ENCODE measurements at regions not wholly inside any gene's neighbourhood (a gene's known extent, or its start where the extent isn't known, plus 50 kb on each side); places are given as distances from the start of the nearest gene placed in this dataset.

GRCh38 chr14:42110167-42110566 lies 503.5 kb downstream of the LRFN5 start:
- Mint-ChIP-seq H3K9me3 (ENCODE audit: unreplicated experiment) (peaks cover 10% of the 10 kb centered on the region), H3K4me1 (ENCODE audit: low read depth, unreplicated experiment) (no peaks in the 10 kb centered on the region), H3K36me3 (ENCODE audit: unreplicated experiment) (peaks cover 6% of the 10 kb centered on the region), H3K4me3 (ENCODE audit: unreplicated experiment) (no peak overlapping the region), H3K27me3 (ENCODE audit: unreplicated experiment) (no peaks in the 10 kb centered on the region), H3K27ac (ENCODE audit: unreplicated experiment) (no peak overlapping the region)
- no peak for DNase-seq
- TF ChIP-seq, protein P1, sequence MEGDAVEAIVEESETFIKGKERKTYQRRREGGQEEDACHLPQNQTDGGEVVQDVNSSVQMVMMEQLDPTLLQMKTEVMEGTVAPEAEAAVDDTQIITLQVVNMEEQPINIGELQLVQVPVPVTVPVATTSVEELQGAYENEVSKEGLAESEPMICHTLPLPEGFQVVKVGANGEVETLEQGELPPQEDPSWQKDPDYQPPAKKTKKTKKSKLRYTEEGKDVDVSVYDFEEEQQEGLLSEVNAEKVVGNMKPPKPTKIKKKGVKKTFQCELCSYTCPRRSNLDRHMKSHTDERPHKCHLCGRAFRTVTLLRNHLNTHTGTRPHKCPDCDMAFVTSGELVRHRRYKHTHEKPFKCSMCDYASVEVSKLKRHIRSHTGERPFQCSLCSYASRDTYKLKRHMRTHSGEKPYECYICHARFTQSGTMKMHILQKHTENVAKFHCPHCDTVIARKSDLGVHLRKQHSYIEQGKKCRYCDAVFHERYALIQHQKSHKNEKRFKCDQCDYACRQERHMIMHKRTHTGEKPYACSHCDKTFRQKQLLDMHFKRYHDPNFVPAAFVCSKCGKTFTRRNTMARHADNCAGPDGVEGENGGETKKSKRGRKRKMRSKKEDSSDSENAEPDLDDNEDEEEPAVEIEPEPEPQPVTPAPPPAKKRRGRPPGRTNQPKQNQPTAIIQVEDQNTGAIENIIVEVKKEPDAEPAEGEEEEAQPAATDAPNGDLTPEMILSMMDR (IDR thresholded peaks at IDR 0.05; ENCODE audit: partially characterized antibody, unreplicated experiment): peak; percentile 52

DNA sequence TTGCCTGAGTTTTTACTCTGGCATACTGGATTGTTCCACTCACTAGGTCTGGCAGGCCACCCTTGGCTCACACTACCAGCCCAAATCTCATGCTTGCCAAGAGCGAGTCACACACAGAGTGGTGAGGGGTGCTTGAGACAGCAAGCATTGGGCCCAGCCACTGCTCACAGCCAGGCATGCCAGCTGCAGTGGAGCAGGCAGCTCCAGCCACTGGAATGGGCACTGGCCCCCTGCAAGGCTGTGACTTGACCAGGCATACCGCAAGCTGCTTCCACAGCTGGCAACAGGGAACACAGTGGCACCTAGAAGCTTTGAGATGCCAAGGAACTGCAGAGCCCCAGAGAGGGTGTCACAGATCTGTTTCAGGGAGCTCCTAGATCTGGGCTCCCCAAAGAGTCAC lies 488.5 kb downstream of the LRFN5 start:
- H3K4me3 Mint-ChIP-seq (ENCODE audit: unreplicated experiment): no peak overlapping the region
- no peaks in the 10 kb centered on the region for H3K27me3 Mint-ChIP-seq (ENCODE audit: unreplicated experiment)
- no peak for DNase-seq
- no peak overlapping the region for H3K27ac Mint-ChIP-seq (ENCODE audit: unreplicated experiment)
- H3K36me3 Mint-ChIP-seq (ENCODE audit: unreplicated experiment): no peaks in the 10 kb centered on the region
- no peaks in the 10 kb centered on the region for H3K4me1 Mint-ChIP-seq (ENCODE audit: low read depth, unreplicated experiment)
- peaks cover 3% of the 10 kb centered on the region for H3K9me3 Mint-ChIP-seq (ENCODE audit: unreplicated experiment)
- TF ChIP-seq, protein P1 (IDR thresholded peaks at IDR 0.05; ENCODE audit: partially characterized antibody, unreplicated experiment): no peak

- no peaks in the 10 kb centered on the region for H3K4me1 Mint-ChIP-seq (ENCODE audit: low read depth, unreplicated experiment)
- TF ChIP-seq, protein P1 (IDR thresholded peaks at IDR 0.05; ENCODE audit: partially characterized antibody, unreplicated experiment): no peak
- H3K27me3 Mint-ChIP-seq (ENCODE audit: unreplicated experiment): no peaks in the 10 kb centered on the region
- DNase-seq: no peak
- H3K9me3 Mint-ChIP-seq (ENCODE audit: unreplicated experiment): peaks cover 3% of the 10 kb centered on the region
- H3K36me3 Mint-ChIP-seq (ENCODE audit: unreplicated experiment): no peaks in the 10 kb centered on the region
- H3K4me3 Mint-ChIP-seq (ENCODE audit: unreplicated experiment): no peak overlapping the region
- H3K27ac Mint-ChIP-seq (ENCODE audit: unreplicated experiment): no peak overlapping the region
Measured at GRCh38 chr14:42090122-42090521, 483.4 kb downstream of the LRFN5 start.

GRCh38 chr14:42079911-42080310 lies 473.2 kb downstream of the LRFN5 start:
- Mint-ChIP-seq H3K27ac (ENCODE audit: unreplicated experiment) (no peak overlapping the region), H3K36me3 (ENCODE audit: unreplicated experiment) (no peaks in the 10 kb centered on the region), H3K27me3 (ENCODE audit: unreplicated experiment) (no peaks in the 10 kb centered on the region), H3K4me1 (ENCODE audit: low read depth, unreplicated experiment) (no peaks in the 10 kb centered on the region), H3K4me3 (ENCODE audit: unreplicated experiment) (no peak overlapping the region), H3K9me3 (ENCODE audit: unreplicated experiment) (no peaks in the 10 kb centered on the region)
- DNase-seq: no peak
- TF ChIP-seq, protein P1 (IDR thresholded peaks at IDR 0.05; ENCODE audit: partially characterized antibody, unreplicated experiment): no peak

DNA sequence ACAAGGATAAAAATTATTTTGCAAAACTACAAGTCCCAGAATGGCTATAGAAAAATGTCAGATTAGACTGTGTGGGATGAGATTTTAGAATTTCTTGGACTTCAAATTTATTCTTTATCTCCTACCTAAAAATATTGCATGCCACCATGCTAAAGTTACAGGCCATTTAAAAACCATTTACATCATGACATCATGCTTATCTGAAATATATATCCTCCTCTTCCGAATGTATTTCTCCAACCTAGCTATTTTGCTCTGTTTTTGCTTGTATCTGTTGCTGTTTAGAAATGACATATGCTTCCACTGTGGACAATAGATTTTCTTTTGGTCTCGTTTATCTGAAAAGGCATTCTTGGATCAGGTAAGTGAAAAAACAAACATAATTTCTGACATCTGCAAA lies 471.7 kb downstream of the LRFN5 start:
- no peak overlapping the region for H3K27ac Mint-ChIP-seq (ENCODE audit: unreplicated experiment)
- TF ChIP-seq, protein P1 (IDR thresholded peaks at IDR 0.05; ENCODE audit: partially characterized antibody, unreplicated experiment): no peak
- H3K9me3 Mint-ChIP-seq (ENCODE audit: unreplicated experiment): no peaks in the 10 kb centered on the region

More for the DNA sequence above, 471.7 kb downstream of the LRFN5 start:
- no peak overlapping the region for H3K4me3 Mint-ChIP-seq (ENCODE audit: unreplicated experiment)
- H3K27me3 Mint-ChIP-seq (ENCODE audit: unreplicated experiment): no peaks in the 10 kb centered on the region
- DNase-seq: no peak
- H3K4me1 Mint-ChIP-seq (ENCODE audit: low read depth, unreplicated experiment): no peaks in the 10 kb centered on the region
- no peaks in the 10 kb centered on the region for H3K36me3 Mint-ChIP-seq (ENCODE audit: unreplicated experiment)
